ENCODE measurements at regions not wholly inside any gene's neighbourhood (a gene's known extent, or its start where the extent isn't known, plus 50 kb on each side); places are given as distances from the start of the nearest gene placed in this dataset.

- TF ChIP-seq, protein P1, sequence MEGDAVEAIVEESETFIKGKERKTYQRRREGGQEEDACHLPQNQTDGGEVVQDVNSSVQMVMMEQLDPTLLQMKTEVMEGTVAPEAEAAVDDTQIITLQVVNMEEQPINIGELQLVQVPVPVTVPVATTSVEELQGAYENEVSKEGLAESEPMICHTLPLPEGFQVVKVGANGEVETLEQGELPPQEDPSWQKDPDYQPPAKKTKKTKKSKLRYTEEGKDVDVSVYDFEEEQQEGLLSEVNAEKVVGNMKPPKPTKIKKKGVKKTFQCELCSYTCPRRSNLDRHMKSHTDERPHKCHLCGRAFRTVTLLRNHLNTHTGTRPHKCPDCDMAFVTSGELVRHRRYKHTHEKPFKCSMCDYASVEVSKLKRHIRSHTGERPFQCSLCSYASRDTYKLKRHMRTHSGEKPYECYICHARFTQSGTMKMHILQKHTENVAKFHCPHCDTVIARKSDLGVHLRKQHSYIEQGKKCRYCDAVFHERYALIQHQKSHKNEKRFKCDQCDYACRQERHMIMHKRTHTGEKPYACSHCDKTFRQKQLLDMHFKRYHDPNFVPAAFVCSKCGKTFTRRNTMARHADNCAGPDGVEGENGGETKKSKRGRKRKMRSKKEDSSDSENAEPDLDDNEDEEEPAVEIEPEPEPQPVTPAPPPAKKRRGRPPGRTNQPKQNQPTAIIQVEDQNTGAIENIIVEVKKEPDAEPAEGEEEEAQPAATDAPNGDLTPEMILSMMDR (IDR thresholded peaks at IDR 0.05) = no peak
- no peak for TF ChIP-seq EZH2phosphoT487 (IDR thresholded peaks at IDR 0.05)
Observed at GRCh38 chr6:122116835-122117627, 282.4 kb upstream of the HSF2 start.

All from neural progenitor cell (in vitro differentiated cells).